ENCODE measurements at regions not wholly inside any gene's neighbourhood (a gene's known extent, or its start where the extent isn't known, plus 50 kb on each side); places are given as distances from the start of the nearest gene placed in this dataset.
"Not testable (repeated sequence)": the region's sequence is repeated elsewhere in the genome, so short reads cannot be mapped to it uniquely, and the experiment has no call there.

DNA sequence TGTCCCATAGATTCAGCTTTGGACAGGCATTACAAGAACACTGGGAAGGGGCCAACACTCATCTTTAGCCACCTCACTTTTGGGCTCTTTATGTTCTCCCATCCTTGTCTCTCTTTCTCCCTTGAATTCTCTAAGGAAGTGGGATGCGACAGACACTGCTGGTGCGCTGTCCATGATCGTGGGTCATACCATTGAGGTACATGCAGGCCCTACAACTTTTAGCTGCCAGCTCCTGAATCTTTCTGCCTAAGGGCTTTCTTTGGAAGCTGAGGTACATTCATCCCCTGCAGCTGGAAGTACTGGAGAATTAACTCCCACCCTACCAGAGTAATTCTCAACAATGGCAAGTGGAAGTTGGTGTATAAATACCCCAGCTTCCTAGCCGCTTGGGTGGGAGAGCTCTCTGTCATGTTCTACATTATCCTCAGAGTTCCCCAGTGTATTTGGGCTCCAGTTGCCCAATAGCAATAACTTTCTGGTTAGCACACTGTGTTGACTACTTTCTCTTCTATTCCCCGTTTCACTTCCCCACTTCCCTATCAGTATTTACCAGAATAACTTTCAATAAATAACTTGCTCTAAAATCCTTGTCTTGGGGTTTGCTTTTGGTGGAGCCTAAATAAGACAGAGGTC lies 75.6 kb upstream of the ADRA1D start:
- no peak for DNase-seq (ENCODE audit: low spot score)
- Histone ChIP-seq H3K27ac (no peak overlapping the region), H3K4me3 (no peak overlapping the region)
- TF ChIP-seq, protein P1, sequence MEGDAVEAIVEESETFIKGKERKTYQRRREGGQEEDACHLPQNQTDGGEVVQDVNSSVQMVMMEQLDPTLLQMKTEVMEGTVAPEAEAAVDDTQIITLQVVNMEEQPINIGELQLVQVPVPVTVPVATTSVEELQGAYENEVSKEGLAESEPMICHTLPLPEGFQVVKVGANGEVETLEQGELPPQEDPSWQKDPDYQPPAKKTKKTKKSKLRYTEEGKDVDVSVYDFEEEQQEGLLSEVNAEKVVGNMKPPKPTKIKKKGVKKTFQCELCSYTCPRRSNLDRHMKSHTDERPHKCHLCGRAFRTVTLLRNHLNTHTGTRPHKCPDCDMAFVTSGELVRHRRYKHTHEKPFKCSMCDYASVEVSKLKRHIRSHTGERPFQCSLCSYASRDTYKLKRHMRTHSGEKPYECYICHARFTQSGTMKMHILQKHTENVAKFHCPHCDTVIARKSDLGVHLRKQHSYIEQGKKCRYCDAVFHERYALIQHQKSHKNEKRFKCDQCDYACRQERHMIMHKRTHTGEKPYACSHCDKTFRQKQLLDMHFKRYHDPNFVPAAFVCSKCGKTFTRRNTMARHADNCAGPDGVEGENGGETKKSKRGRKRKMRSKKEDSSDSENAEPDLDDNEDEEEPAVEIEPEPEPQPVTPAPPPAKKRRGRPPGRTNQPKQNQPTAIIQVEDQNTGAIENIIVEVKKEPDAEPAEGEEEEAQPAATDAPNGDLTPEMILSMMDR (IDR thresholded peaks at IDR 0.05), result no peak

DNA sequence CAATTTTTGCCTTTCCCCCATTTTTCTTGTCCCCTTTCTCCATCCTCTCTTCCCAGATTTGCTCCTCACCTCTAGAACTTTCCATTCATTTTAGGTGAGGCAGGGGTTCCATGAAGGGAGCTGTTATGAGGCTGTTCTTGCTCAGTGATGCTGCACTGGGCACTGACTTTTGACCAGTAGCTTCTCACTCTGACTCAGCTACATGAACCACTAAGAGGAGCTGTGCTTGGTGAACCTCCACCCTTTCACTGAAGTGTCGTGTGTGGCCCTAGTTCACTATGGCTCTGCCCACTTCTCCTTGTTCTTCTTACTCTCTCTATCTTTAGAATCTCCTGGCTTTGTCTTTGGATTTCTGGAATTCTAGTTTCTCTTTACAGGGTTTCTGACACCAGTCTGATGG lies 73.4 kb upstream of the ADRA1D start:
- TF ChIP-seq, protein P1 (IDR thresholded peaks at IDR 0.05), result no peak
- H3K27ac ChIP-seq, result no peak overlapping the region
- no peak for DNase-seq (ENCODE audit: low spot score)
- H3K4me3 ChIP-seq, result no peak overlapping the region

DNA sequence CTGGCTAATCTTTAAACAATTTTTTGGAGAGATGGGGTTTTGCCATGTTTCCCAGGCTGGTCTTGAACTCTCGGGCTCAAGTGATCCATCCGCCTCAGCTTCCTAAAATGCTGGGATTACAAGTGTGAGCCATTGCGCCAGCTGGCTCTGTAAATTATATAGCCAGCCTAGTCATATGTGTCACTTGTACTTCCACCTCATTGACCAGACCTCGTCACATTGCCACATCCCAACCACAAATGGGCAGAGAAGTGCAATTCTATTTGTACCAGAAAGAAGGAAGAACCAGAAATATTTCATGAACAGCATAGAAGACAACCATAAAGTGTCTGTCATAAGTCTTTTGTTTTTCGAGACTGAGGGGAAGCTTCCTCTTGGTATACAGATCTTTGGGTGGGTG lies 71.2 kb upstream of the ADRA1D start:
- no peak overlapping the region for H3K27ac ChIP-seq
- no peak for DNase-seq (ENCODE audit: low spot score)
- TF ChIP-seq, protein P1 (IDR thresholded peaks at IDR 0.05), result no peak
- H3K4me3 ChIP-seq, result no peak overlapping the region

DNA sequence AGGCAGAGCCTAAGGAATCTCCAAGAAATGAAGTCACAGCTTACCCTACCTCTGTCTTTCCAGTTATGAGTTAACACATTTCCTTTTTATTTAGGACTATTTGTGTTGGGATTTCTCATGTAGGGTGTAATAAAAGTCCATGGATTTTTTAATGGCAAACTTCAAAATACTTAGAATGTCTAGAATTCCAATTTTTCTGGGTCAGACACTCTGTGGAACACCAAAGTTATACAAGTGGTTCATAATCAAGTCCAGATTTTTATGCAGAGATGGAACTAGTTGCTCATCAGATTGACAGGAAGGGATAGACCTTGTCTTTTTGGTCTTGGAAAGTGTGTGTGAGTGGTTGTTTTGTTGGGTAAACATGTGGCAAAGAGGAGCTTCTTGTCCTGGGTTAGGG lies 69.8 kb upstream of the ADRA1D start:
- DNase-seq (ENCODE audit: low spot score), result no peak
- TF ChIP-seq, protein P1 (IDR thresholded peaks at IDR 0.05), result no peak
- Histone ChIP-seq H3K4me3 (no peak overlapping the region), H3K27ac (no peak overlapping the region)

DNA sequence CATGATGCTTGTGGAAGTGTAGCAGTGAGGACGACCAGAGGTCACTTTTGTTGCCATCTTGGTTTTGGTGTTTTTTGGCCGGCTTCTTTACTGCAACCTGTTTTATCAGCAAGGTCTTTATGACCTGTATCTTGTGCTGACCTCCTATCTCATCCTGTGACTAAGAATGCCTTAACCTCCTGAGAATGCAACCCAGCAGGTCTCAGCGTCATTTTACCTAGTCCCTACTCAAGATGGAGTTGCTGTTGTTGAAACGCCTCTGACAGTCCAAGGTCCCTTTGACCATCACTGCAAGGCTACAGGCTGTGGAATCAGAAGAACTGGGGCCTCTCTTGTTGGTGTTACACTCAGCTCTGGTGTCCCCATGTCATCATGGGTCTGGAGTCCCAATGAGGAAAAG lies 61.5 kb upstream of the ADRA1D start:
- DNase-seq (ENCODE audit: low spot score); H3K4me3 ChIP-seq; H3K27ac ChIP-seq: not testable (repeated sequence)

DNA sequence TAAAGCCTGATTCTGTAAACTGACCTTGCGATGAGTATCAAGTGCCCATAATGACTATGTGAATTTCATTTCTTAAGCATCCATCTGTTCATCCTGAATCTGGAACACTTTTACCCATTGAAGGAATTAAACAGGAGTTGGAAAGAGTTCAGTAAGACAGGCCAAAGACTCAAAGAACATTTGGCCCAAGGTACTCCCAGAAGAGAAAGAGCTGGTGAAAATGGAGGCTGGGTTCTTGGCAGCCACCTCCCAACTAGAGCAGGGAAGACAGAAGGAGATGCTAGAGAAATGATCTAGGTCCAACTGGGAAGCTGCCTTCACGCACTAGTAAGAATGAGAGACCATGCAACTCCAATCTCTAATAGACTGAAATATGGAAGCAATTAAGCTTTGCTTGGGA lies 57.1 kb upstream of the ADRA1D start:
- no peak for DNase-seq (ENCODE audit: low spot score)

DNA sequence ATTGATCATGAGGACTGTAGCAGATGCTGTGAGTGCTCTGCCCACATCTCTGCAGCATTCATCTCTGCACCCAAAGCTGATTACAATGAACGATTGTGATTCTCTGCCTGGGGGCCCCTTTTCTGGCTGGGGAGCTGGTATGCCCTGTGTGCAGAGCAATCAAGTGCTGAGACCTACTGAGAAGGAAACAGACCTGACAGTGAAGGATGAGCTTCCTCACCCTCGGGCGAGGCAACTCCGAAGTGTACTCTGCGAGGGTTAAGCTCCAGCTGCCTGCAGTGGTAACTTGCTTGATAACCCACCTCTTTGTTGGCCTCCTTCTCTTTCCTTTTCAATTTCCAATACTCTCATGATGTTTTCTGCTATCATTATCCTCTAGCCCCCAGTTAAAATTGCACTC lies 56.0 kb upstream of the ADRA1D start:
- TF ChIP-seq, protein P1 (IDR thresholded peaks at IDR 0.05), result no peak
- no peak for DNase-seq (ENCODE audit: low spot score)
- H3K27ac ChIP-seq, result no peak overlapping the region
- no peak overlapping the region for H3K4me3 ChIP-seq

More for the DNA sequence above, 57.1 kb upstream of the ADRA1D start:
- Histone ChIP-seq H3K27ac (no peak overlapping the region), H3K4me3 (no peak overlapping the region)
- TF ChIP-seq, protein P1 (IDR thresholded peaks at IDR 0.05), result no peak
